ENCODE measurements at regions not wholly inside any gene's neighbourhood (a gene's known extent, or its start where the extent isn't known, plus 50 kb on each side); places are given as distances from the start of the nearest gene placed in this dataset.

DNA sequence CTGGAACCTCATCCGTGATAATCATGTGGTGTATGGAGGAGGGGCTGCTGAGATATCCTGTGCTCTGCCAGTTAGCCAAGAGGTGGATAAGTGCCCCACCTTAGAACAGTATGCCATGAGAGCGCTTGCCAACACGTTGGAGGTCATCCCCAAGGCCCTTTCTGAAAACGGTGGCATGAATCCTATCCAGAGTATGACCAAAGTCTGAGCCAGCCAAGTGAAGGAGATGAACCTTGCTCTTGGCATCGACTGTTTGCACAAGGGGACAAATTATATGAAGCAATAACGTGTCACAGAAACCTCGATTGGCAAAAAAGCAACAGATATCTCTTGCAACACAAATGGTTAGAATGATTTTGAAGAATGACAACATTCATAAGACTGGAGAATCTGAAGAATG, 251.2 kb upstream of the OBI1 start:
- no peak for DNase-seq (ENCODE audit: low read depth, low spot score)
- no peak for TF ChIP-seq CTCF (IDR thresholded peaks at IDR 0.05; ENCODE audit: low read depth, low read length)
- peaks cover 6% of the 10 kb centered on the region; the same call in 1 of the 2 replicates for H3K9me3 ChIP-seq (ENCODE audit: control insufficient read depth, insufficient read depth, low read length)
- no peaks in the 10 kb centered on the region for H3K27me3 ChIP-seq (ENCODE audit: control insufficient read depth, insufficient read depth, low read length)
- no peak overlapping the region for H3K4me3 ChIP-seq (ENCODE audit: low read depth, low read length)
- no peak overlapping the region for H3K27ac ChIP-seq (ENCODE audit: low read depth, low read length)
- CTCF ChIA-PET, result no interaction called here
- POLR2A ChIA-PET, result no interaction called here

DNA sequence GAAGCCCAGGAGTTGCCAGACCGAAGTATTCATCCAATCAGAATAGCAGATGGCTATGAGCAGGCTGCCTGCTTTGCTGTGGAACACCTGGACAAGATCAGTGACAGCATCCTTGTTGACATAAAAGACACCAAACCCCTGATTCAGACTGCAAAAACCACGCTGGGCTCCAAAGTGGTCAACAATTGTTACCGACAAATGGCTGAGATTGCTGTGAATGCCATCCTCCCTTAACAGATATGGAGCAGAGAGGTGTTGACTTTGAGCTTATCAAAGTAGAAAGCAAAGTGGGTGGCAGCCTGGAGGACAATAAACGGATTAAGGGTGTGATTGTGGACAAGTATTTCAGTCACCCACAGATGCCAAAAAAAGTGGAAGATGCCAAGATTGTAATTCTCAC, 250.3 kb upstream of the OBI1 start:
- no peak for TF ChIP-seq CTCF (IDR thresholded peaks at IDR 0.05; ENCODE audit: low read depth, low read length)
- POLR2A ChIA-PET, result no interaction called here
- CTCF ChIA-PET, result no interaction called here
- no peak overlapping the region for H3K4me3 ChIP-seq (ENCODE audit: low read depth, low read length)
- no peak overlapping the region for H3K27ac ChIP-seq (ENCODE audit: low read depth, low read length)
- H3K27me3 ChIP-seq (ENCODE audit: control insufficient read depth, insufficient read depth, low read length), result no peaks in the 10 kb centered on the region
- peaks cover 6% of the 10 kb centered on the region; the same call in 1 of the 2 replicates for H3K9me3 ChIP-seq (ENCODE audit: control insufficient read depth, insufficient read depth, low read length)
- no peak for DNase-seq (ENCODE audit: low read depth, low spot score)

DNA sequence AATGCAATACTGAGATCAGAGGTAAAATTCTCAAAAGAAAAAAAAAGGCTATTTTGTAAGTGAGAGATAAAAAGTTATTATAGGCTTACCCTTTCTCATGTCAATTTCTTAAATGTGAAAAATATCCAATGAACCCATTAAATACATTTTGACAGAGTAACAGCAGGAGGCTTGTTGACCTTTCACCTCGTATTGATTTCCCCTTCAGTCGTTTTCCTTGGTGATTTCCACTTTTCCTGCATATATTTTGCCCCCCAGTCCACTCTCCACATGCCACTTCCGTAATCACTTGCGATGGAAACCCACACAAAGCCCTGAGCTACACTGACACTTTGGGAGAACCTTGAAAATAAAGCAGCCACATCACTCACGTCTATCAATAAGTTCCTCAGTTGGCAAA, 248.1 kb upstream of the OBI1 start:
- H3K27me3 ChIP-seq (ENCODE audit: control insufficient read depth, insufficient read depth, low read length), result no peaks in the 10 kb centered on the region
- ChIA-PET POLR2A (no interaction called here), CTCF (no interaction called here)
- peaks cover 3% of the 10 kb centered on the region; the same call in 1 of the 2 replicates for H3K9me3 ChIP-seq (ENCODE audit: control insufficient read depth, insufficient read depth, low read length)
- no peak for DNase-seq (ENCODE audit: low read depth, low spot score)
- H3K27ac ChIP-seq (ENCODE audit: low read depth, low read length), result no peak overlapping the region
- TF ChIP-seq CTCF (IDR thresholded peaks at IDR 0.05; ENCODE audit: low read depth, low read length), result no peak
- no peak overlapping the region for H3K4me3 ChIP-seq (ENCODE audit: low read depth, low read length)

- ChIA-PET CTCF (no interaction called here), POLR2A (no interaction called here)
- no peak overlapping the region for H3K4me3 ChIP-seq (ENCODE audit: low read depth, low read length)
- no peak for TF ChIP-seq CTCF (IDR thresholded peaks at IDR 0.05; ENCODE audit: low read depth, low read length)
- no peaks in the 10 kb centered on the region for H3K27me3 ChIP-seq (ENCODE audit: control insufficient read depth, insufficient read depth, low read length)
- H3K27ac ChIP-seq (ENCODE audit: low read depth, low read length), result no peak overlapping the region
- no peaks in the 10 kb centered on the region; the same call in 1 of the 2 replicates for H3K9me3 ChIP-seq (ENCODE audit: control insufficient read depth, insufficient read depth, low read length)
- no peak for DNase-seq (ENCODE audit: low read depth, low spot score)
Observed at GRCh38 chr13:78897200-78897599, 238.2 kb upstream of the OBI1 start.

DNA sequence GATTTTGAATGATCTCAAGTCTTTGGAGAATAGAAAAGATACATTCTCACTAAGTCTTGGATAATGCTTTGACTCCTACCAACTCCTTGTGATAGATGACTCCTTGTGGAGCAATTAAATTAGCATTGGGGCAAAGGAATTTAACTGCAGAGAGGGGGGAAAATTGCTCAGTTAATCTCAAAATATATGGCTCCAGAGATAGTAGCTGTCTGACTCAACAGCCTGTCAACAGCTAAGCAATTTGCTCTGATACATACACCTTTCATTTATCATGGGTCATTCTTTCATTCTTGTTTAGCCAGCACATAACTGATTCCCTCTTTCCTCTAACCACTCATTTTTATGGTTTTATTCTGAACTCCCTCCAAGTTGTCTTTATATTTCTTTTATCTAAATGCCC, 225.6 kb upstream of the OBI1 start:
- Histone ChIP-seq H3K9me3 (ENCODE audit: control insufficient read depth, insufficient read depth, low read length) (no peaks in the 10 kb centered on the region), H3K27ac (ENCODE audit: low read depth, low read length) (no peak overlapping the region), H3K27me3 (ENCODE audit: control insufficient read depth, insufficient read depth, low read length) (no peaks in the 10 kb centered on the region), H3K4me3 (ENCODE audit: low read depth, low read length) (no peak overlapping the region)
- ChIA-PET POLR2A (no interaction called here), CTCF (no interaction called here)
- no peak for DNase-seq (ENCODE audit: low read depth, low spot score)
- no peak for TF ChIP-seq CTCF (IDR thresholded peaks at IDR 0.05; ENCODE audit: low read depth, low read length)

All from AG04450 (cell line).